Progenitor cell of endocrine pancreas (in vitro differentiated cells): ENCODE measurements at regions not wholly inside any gene's neighbourhood (a gene's known extent, or its start where the extent isn't known, plus 50 kb on each side); places are given as distances from the start of the nearest gene placed in this dataset.

Experiments
- DNase-seq: peaks from one replicate; pipeline ENCODE4 v3.0.0; 2021; ENCODE audit warnings: low spot score; ENCODE audit not compliant: unreplicated experiment
- H3K27ac Mint-ChIP-seq: 2 replicates; pipeline ENCODE4 v1.8.0; 2021; ENCODE audit warnings: mild to moderate bottlenecking, moderate library complexity, mixed read lengths
- H3K27me3 Mint-ChIP-seq: 2 replicates; pipeline ENCODE4 v1.8.0; 2021; ENCODE audit warnings: mixed read lengths
- H3K36me3 Mint-ChIP-seq: 2 replicates; pipeline ENCODE4 v1.8.0; 2022; ENCODE audit warnings: mixed read lengths; ENCODE audit not compliant: insufficient read depth
- H3K4me1 Mint-ChIP-seq: 2 replicates; pipeline ENCODE4 v1.8.0; 2021; ENCODE audit warnings: low read depth, mixed read lengths
- H3K4me3 Mint-ChIP-seq: 2 replicates; pipeline ENCODE4 v1.8.0; 2021; ENCODE audit warnings: low read depth, mild to moderate bottlenecking, moderate library complexity, mixed read lengths
- H3K9me3 Mint-ChIP-seq: 2 replicates; pipeline ENCODE4 v1.8.0; 2021; ENCODE audit warnings: low read depth, mixed read lengths
- CTCF ChIP-seq: fragments of 200-600 bp; sonication (generic); IDR thresholded peaks from one replicate; pipeline ENCODE4 v1.5.0; 2021; ENCODE audit warnings: antibody characterized with exemption, mild to moderate bottlenecking; ENCODE audit not compliant: unreplicated experiment

GRCh38 chrX:42129022-42129940 is 205.9 kb upstream of the CASK start:
- no peaks in the 10 kb centered on the region for H3K4me1 Mint-ChIP-seq
- no peak overlapping the region for H3K4me3 Mint-ChIP-seq
- no peak for TF ChIP-seq CTCF
- no peaks in the 10 kb centered on the region for H3K27me3 Mint-ChIP-seq
- peaks cover 23% of the 10 kb centered on the region for H3K9me3 Mint-ChIP-seq
- H3K36me3 Mint-ChIP-seq: no peaks in the 10 kb centered on the region
- no peak for DNase-seq
- H3K27ac Mint-ChIP-seq: no peak overlapping the region

GRCh38 chrX:42128587-42128986 is 205.2 kb upstream of the CASK start:
- no peak for TF ChIP-seq CTCF
- Mint-ChIP-seq H3K27ac (no peak overlapping the region), H3K4me3 (no peak overlapping the region), H3K27me3 (no peaks in the 10 kb centered on the region), H3K36me3 (no peaks in the 10 kb centered on the region), H3K4me1 (no peaks in the 10 kb centered on the region), H3K9me3 (peaks cover 26% of the 10 kb centered on the region)
- DNase-seq: no peak

- Mint-ChIP-seq H3K9me3 (peaks cover 25% of the 10 kb centered on the region), H3K4me3 (no peak overlapping the region), H3K36me3 (no peaks in the 10 kb centered on the region), H3K27ac (no peak overlapping the region), H3K4me1 (no peaks in the 10 kb centered on the region), H3K27me3 (no peaks in the 10 kb centered on the region)
- no peak for DNase-seq
- no peak for TF ChIP-seq CTCF
Measured at GRCh38 chrX:42128020-42128419, 204.7 kb upstream of the CASK start.

GRCh38 chrX:42127563-42127962 is 204.2 kb upstream of the CASK start:
- Mint-ChIP-seq H3K36me3 (no peaks in the 10 kb centered on the region), H3K9me3 (peaks cover 22% of the 10 kb centered on the region), H3K4me3 (no peak overlapping the region), H3K27me3 (no peaks in the 10 kb centered on the region), H3K4me1 (no peaks in the 10 kb centered on the region), H3K27ac (no peak overlapping the region)
- no peak for TF ChIP-seq CTCF
- DNase-seq: no peak

GRCh38 chrX:42123369-42123768 is 200.0 kb upstream of the CASK start:
- DNase-seq: no peak
- Mint-ChIP-seq H3K4me3 (no peak overlapping the region), H3K4me1 (no peaks in the 10 kb centered on the region), H3K27me3 (no peaks in the 10 kb centered on the region), H3K36me3 (no peaks in the 10 kb centered on the region), H3K27ac (no peak overlapping the region), H3K9me3 (peaks cover 10% of the 10 kb centered on the region)
- TF ChIP-seq CTCF: no peak
